Esophagus muscularis mucosa (tissue), 4 donors: ENCODE measurements at regions not wholly inside any gene's neighbourhood (a gene's known extent, or its start where the extent isn't known, plus 50 kb on each side); places are given as distances from the start of the nearest gene placed in this dataset.
A peak's percentile ranks its signal among the peaks of the same experiment; 100 is the strongest.

Source experiments
- DNase-seq: peaks from one replicate; pipeline ENCODE4 v3.0.0-alpha.2; 2017; ENCODE audit errors: extremely low spot score
- H3K27ac ChIP-seq, 4 donors: fragments of 200-600 bp; sonication (generic); replicated peaks in 1 of 4; 1 replicate in 3 of 4; 2 replicates in 1 of 4; pipeline ENCODE4 v1.5.1; 2016 to 2019; ENCODE audit warnings: mild to moderate bottlenecking in 1 of 4
- H3K27me3 ChIP-seq, 4 donors: fragments of 200-600 bp; sonication (generic); one replicate each; pipeline versions ENCODE4 v1.5.1 to v1.6.0; 2016 to 2019
- H3K36me3 ChIP-seq, 4 donors: fragments of 200-600 bp; sonication (generic); one replicate each; pipeline ENCODE4 v1.5.1; 2016 to 2019
- H3K4me1 ChIP-seq, 4 donors: fragments of 200-600 bp; sonication (generic); one replicate each; pipeline ENCODE4 v1.5.1; 2016 to 2019
- H3K4me3 ChIP-seq, 4 donors: fragments of 200-600 bp; sonication (generic); 1 replicate in 2 of 4; 2 replicates in 2 of 4; pipeline ENCODE4 v1.5.1; 2016 to 2019; ENCODE audit warnings: mild to moderate bottlenecking in 4 of 4, moderate library complexity in 1 of 4
- H3K9me3 ChIP-seq, 4 donors: fragments of 200-600 bp; sonication (generic); 1 replicate in 3 of 4; 2 replicates in 1 of 4; pipeline ENCODE4 v1.5.1; 2016 to 2019
- EP300 ChIP-seq: sonication (generic); formaldehyde crosslinking; IDR thresholded peaks from one replicate; pipeline ENCODE4 v1.6.1; 2017; ENCODE audit warnings: antibody characterized with exemption
- POLR2A ChIP-seq: fragments of 450-650 bp; IDR thresholded peaks from one replicate; pipeline ENCODE4 v1.6.1; 2017; ENCODE audit warnings: antibody characterized with exemption, moderate library complexity, mild to moderate bottlenecking, low read depth
- POLR2AphosphoS5 ChIP-seq, 2 donors: sonication (generic); formaldehyde crosslinking; IDR thresholded peaks; one replicate each; pipeline ENCODE4 v1.6.1; 2017; ENCODE audit warnings: antibody characterized with exemption in 2 of 2
- WGBS: methylation state at CpG from one replicate; pipeline ENCODE4 v1.1.5; 2018; 5-methylcytosine and 5-hydroxymethylcytosine counted together
- intact Hi-C: fragments of 100-400 bp; cut with DNase I; formaldehyde crosslinking; loops from one replicate; pipeline ENCODE4 v1.15.1; 2023
- TF ChIP-seq, protein P1 (sequence below), 3 experiments: fragments of 200-600 bp in 2 of 3; fragments of 450-650 bp in 1 of 3; sonication (generic) in 2 of 3; IDR thresholded peaks; one replicate each; pipeline ENCODE4 v1.5.1; 2017 to 2019; ENCODE audit warnings: antibody characterized with exemption in 3 of 3, mild to moderate bottlenecking in 2 of 3, moderate library complexity in 1 of 3

DNA sequence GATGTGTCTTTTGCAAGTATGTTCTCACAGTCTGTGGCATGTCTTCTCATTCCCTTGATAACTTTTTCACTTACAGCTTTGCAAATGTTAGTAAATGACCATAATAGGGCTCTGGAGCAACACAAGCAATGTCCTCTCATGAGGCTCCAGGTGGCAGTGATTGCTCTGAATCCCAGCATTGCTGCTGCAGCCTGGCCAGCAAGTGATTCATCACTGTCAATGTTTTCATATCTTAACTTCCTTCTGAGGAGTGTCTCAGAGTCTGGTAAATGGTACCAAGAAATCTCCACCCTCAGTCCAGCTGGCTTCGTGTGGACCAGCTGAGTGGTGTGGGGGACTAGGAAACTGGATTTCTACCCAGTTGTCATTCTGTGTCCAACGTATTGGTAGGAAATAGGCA lies 139.6 kb downstream of the MYLK4 start:
- H3K4me3 ChIP-seq, result no peak overlapping the region
- no peak for DNase-seq
- no peaks in the 10 kb centered on the region for H3K4me1 ChIP-seq
- H3K9me3 ChIP-seq, result no peaks in the 10 kb centered on the region
- 36% methylated on average over 2 of the region's 2 CpGs for WGBS
- intact Hi-C loops, result no loop called here
- TF ChIP-seq EP300, result no peak
- TF ChIP-seq, protein P1, sequence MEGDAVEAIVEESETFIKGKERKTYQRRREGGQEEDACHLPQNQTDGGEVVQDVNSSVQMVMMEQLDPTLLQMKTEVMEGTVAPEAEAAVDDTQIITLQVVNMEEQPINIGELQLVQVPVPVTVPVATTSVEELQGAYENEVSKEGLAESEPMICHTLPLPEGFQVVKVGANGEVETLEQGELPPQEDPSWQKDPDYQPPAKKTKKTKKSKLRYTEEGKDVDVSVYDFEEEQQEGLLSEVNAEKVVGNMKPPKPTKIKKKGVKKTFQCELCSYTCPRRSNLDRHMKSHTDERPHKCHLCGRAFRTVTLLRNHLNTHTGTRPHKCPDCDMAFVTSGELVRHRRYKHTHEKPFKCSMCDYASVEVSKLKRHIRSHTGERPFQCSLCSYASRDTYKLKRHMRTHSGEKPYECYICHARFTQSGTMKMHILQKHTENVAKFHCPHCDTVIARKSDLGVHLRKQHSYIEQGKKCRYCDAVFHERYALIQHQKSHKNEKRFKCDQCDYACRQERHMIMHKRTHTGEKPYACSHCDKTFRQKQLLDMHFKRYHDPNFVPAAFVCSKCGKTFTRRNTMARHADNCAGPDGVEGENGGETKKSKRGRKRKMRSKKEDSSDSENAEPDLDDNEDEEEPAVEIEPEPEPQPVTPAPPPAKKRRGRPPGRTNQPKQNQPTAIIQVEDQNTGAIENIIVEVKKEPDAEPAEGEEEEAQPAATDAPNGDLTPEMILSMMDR (IDR thresholded peaks at IDR 0.05), result no peak
- no peak for TF ChIP-seq POLR2AphosphoS5 (IDR thresholded peaks at IDR 0.05)
- no peak for TF ChIP-seq POLR2A
- H3K36me3 ChIP-seq, result no peaks in the 10 kb centered on the region
- H3K27ac ChIP-seq, result no peak overlapping the region
- H3K27me3 ChIP-seq, result no peaks in the 10 kb centered on the region

DNA sequence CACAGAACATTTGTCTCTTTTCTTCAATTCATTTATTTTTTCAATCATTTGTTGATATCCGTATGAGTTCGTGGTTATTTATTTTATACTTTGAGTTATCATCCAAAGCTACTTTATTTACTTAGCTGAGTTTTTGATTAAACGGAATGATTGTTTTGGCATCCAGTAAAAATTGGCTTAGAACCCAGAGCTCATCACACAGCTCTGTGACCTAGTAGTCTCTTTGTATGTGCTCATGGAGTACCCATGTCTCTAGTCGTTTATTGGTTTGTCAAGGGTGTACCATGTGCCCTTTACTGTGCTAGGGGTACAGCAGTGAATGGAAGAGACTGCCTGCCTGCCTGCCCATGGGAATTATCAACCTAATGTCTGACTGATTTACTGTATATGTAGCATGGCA lies 142.2 kb downstream of the MYLK4 start:
- Histone ChIP-seq H3K27me3 (no peaks in the 10 kb centered on the region), H3K9me3 (no peaks in the 10 kb centered on the region), H3K4me1 (no peaks in the 10 kb centered on the region), H3K27ac (no peak overlapping the region), H3K4me3 (no peak overlapping the region), H3K36me3 (no peaks in the 10 kb centered on the region)
- intact Hi-C loops, result no loop called here
- TF ChIP-seq, protein P1 (IDR thresholded peaks at IDR 0.05), result no peak
- TF ChIP-seq POLR2A, result no peak
- no peak for TF ChIP-seq POLR2AphosphoS5 (IDR thresholded peaks at IDR 0.05)
- TF ChIP-seq EP300, result no peak
- 18% methylated on average over 4 of the region's 4 CpGs for WGBS
- no peak for DNase-seq

DNA sequence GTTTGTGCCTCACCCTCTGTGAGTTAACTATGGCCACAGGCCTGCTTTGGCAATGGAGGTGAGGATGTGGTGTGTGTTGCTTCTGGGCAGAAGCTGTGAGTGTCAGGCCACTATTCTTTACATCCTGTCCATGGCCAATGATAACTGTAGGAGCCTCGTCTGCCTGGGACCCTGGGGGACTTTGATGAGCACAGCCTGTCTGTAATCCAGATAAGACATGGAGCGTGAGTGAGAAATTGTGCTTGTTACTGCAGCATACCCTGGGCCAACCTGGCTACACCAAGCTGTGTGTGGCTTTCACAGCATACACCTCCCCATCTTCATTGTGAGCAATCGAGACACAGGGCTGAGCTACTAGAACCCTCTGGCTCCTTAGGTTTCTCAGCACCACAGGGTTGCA lies 150.4 kb downstream of the MYLK4 start:
- intact Hi-C loops, result no loop called here
- no peaks in the 10 kb centered on the region for H3K4me1 ChIP-seq
- peak; percentile 42 for DNase-seq
- no peaks in the 10 kb centered on the region for H3K36me3 ChIP-seq
- no peak overlapping the region for H3K27ac ChIP-seq
- peaks cover 0 to 5% (median 1%) of the 10 kb centered on the region in 4 donors for H3K27me3 ChIP-seq
- no peak overlapping the region for H3K4me3 ChIP-seq
- no peaks in the 10 kb centered on the region for H3K9me3 ChIP-seq
- TF ChIP-seq EP300 (no peak), POLR2A (no peak), POLR2AphosphoS5 (IDR thresholded peaks at IDR 0.05) (no peak)
- TF ChIP-seq, protein P1 (IDR thresholded peaks at IDR 0.05), result no peak
- WGBS, result 84% methylated on average over 3 of the region's 3 CpGs

DNA sequence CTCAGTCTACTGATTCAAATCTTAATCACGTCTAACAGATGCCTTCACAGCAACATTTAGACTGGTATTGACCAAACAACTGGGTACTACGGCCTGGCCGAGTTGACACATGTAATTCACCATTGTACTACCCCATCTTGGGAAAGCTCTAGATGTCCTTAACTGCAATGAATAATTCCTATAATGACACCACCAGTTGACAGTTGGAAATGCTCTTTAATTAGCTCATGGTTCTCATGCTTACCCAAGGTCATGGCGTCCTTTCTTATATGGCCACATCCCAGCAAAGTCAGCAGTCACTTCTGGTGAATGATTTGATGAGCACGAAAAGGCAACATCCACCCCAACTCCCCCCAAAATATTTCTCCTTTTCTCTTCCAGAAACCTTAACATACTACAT lies 150.9 kb downstream of the MYLK4 start:
- no peaks in the 10 kb centered on the region for H3K4me1 ChIP-seq
- H3K4me3 ChIP-seq, result no peak overlapping the region
- peaks cover 0 to 5% (median 1%) of the 10 kb centered on the region in 4 donors for H3K27me3 ChIP-seq
- TF ChIP-seq POLR2A (no peak), EP300 (no peak), POLR2AphosphoS5 (IDR thresholded peaks at IDR 0.05) (no peak)
- TF ChIP-seq, protein P1 (IDR thresholded peaks at IDR 0.05), result no peak
- no peaks in the 10 kb centered on the region for H3K9me3 ChIP-seq
- DNase-seq, result peak; percentile 47
- no peaks in the 10 kb centered on the region for H3K36me3 ChIP-seq
- intact Hi-C loops, result no loop called here
- WGBS, result 96% methylated on average over 5 of the region's 5 CpGs
- H3K27ac ChIP-seq, result no peak overlapping the region

DNA sequence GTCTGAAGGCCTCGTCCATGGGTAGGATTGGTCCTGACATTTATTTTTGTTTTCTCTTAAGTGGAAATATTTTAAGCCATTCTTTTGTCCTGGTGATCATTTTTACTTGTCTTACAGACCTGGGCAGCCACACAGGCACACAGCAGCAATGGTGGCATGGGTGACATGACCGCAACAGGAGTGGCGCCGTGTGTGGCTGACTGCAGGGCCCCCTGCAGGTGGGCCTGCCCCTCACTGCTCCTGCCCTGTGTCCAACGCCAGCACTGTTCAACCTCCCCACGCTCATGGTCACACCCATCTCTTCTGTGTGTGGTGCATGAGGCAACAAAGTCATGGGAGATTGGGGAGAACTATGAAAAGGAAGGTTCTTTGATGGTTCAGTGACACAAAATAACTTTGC lies 151.9 kb downstream of the MYLK4 start:
- no peak for TF ChIP-seq EP300
- TF ChIP-seq, protein P1 (IDR thresholded peaks at IDR 0.05), result no peak
- TF ChIP-seq POLR2AphosphoS5 (IDR thresholded peaks at IDR 0.05), result no peak
- TF ChIP-seq POLR2A, result no peak
- intact Hi-C loops, result no loop called here
- 96% methylated on average over 6 of the region's 6 CpGs for WGBS
- no peaks in the 10 kb centered on the region for H3K9me3 ChIP-seq
- peak; percentile 74 for DNase-seq
- no peaks in the 10 kb centered on the region for H3K4me1 ChIP-seq
- no peaks in the 10 kb centered on the region for H3K36me3 ChIP-seq
- peaks cover 0 to 5% (median 1%) of the 10 kb centered on the region in 4 donors for H3K27me3 ChIP-seq
- no peak overlapping the region for H3K4me3 ChIP-seq
- H3K27ac ChIP-seq, result no peak overlapping the region
